ENCODE measurements at regions not wholly inside any gene's neighbourhood (a gene's known extent, or its start where the extent isn't known, plus 50 kb on each side); places are given as distances from the start of the nearest gene placed in this dataset.

DNA sequence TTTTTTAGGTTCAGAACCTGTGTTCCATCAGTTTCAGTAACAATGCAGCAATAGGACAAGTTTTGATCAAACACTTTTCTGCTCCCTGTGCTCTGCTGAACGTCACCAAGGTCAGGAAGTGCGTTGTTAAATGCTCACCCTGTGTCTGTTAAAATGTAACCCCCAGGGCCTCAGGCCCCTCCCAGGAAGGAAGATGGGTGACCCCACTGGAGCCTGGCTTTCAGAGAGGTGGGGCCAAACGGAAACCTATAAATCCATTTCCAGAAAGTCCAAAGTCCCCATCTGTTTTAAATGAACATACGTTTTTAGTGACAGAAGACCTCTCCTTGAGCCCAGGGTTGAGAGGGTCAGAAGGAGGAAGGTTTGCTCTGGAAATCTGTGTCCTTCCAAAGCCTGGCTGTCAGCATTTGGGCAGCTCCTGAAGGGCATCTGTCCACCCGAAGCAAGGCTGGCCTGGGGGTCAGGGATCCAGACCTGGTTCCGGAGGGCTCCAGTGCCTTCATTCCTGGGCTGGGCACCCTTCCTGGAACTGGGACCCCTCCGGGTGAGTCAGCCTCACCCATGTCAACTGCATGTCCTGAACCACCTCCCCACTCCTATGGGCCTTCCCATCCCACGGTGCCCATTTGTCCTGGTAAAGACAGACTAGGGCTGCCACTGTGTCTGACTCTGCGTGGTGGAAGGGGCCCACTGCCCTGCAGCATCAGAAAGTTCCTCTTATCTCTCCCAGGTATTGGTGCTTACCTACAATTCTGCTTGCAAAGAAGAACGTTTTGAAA lies 117.4 kb upstream of the COPS8 start (continued):
- TF ChIP-seq, protein P1, sequence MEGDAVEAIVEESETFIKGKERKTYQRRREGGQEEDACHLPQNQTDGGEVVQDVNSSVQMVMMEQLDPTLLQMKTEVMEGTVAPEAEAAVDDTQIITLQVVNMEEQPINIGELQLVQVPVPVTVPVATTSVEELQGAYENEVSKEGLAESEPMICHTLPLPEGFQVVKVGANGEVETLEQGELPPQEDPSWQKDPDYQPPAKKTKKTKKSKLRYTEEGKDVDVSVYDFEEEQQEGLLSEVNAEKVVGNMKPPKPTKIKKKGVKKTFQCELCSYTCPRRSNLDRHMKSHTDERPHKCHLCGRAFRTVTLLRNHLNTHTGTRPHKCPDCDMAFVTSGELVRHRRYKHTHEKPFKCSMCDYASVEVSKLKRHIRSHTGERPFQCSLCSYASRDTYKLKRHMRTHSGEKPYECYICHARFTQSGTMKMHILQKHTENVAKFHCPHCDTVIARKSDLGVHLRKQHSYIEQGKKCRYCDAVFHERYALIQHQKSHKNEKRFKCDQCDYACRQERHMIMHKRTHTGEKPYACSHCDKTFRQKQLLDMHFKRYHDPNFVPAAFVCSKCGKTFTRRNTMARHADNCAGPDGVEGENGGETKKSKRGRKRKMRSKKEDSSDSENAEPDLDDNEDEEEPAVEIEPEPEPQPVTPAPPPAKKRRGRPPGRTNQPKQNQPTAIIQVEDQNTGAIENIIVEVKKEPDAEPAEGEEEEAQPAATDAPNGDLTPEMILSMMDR (CRISPR knock-in tag; IDR thresholded peaks at IDR 0.05), result no peak
- TF ChIP-seq NFE2 (CRISPR knock-in tag; IDR thresholded peaks at IDR 0.05) (no peak), TP53 (CRISPR knock-in tag; conservative IDR thresholded peaks at IDR 0.05) (no peak), ZNF746 (CRISPR knock-in tag; IDR thresholded peaks at IDR 0.05) (no peak), ZNF335 (CRISPR knock-in tag; IDR thresholded peaks at IDR 0.05) (0 out of 2 replicates have a peak, but pooled peaks have one; percentile 31), ATF7-NPFF (CRISPR knock-in tag; IDR thresholded peaks at IDR 0.05; ENCODE audit: low read depth) (no peak), ZNF619 (CRISPR knock-in tag; IDR thresholded peaks at IDR 0.05) (peak; percentile 82; the same call in 1 of the 2 replicates), ZNF260 (CRISPR knock-in tag; IDR thresholded peaks at IDR 0.05; ENCODE audit: borderline replicate concordance, low read depth) (no peak), JUND (CRISPR knock-in tag; IDR thresholded peaks at IDR 0.05) (no peak), XBP1 (CRISPR knock-in tag; IDR thresholded peaks at IDR 0.05) (no peak), SIN3A (IDR thresholded peaks at IDR 0.05; ENCODE audit: borderline replicate concordance, low read depth, low read length) (0 out of 2 replicates have a peak, but pooled peaks have one; percentile 7), KAT2B (IDR thresholded peaks at IDR 0.05; ENCODE audit: borderline replicate concordance, low read depth, low read length) (no peak), AGO1 (IDR thresholded peaks at IDR 0.05; ENCODE audit: low read depth, low read length, poor library complexity, severe bottlenecking) (no peak), ZNF333 (CRISPR knock-in tag; IDR thresholded peaks at IDR 0.05; ENCODE audit: borderline replicate concordance) (no peak), GZF1 (CRISPR knock-in tag; IDR thresholded peaks at IDR 0.05) (no peak), SCMH1 (CRISPR knock-in tag; IDR thresholded peaks at IDR 0.05; ENCODE audit: borderline replicate concordance) (no peak)
- TF ChIP-seq, protein P2, sequence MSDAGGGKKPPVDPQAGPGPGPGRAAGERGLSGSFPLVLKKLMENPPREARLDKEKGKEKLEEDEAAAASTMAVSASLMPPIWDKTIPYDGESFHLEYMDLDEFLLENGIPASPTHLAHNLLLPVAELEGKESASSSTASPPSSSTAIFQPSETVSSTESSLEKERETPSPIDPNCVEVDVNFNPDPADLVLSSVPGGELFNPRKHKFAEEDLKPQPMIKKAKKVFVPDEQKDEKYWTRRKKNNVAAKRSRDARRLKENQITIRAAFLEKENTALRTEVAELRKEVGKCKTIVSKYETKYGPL (CRISPR knock-in tag; IDR thresholded peaks at IDR 0.05), result no peak
- TF ChIP-seq, protein P3, sequence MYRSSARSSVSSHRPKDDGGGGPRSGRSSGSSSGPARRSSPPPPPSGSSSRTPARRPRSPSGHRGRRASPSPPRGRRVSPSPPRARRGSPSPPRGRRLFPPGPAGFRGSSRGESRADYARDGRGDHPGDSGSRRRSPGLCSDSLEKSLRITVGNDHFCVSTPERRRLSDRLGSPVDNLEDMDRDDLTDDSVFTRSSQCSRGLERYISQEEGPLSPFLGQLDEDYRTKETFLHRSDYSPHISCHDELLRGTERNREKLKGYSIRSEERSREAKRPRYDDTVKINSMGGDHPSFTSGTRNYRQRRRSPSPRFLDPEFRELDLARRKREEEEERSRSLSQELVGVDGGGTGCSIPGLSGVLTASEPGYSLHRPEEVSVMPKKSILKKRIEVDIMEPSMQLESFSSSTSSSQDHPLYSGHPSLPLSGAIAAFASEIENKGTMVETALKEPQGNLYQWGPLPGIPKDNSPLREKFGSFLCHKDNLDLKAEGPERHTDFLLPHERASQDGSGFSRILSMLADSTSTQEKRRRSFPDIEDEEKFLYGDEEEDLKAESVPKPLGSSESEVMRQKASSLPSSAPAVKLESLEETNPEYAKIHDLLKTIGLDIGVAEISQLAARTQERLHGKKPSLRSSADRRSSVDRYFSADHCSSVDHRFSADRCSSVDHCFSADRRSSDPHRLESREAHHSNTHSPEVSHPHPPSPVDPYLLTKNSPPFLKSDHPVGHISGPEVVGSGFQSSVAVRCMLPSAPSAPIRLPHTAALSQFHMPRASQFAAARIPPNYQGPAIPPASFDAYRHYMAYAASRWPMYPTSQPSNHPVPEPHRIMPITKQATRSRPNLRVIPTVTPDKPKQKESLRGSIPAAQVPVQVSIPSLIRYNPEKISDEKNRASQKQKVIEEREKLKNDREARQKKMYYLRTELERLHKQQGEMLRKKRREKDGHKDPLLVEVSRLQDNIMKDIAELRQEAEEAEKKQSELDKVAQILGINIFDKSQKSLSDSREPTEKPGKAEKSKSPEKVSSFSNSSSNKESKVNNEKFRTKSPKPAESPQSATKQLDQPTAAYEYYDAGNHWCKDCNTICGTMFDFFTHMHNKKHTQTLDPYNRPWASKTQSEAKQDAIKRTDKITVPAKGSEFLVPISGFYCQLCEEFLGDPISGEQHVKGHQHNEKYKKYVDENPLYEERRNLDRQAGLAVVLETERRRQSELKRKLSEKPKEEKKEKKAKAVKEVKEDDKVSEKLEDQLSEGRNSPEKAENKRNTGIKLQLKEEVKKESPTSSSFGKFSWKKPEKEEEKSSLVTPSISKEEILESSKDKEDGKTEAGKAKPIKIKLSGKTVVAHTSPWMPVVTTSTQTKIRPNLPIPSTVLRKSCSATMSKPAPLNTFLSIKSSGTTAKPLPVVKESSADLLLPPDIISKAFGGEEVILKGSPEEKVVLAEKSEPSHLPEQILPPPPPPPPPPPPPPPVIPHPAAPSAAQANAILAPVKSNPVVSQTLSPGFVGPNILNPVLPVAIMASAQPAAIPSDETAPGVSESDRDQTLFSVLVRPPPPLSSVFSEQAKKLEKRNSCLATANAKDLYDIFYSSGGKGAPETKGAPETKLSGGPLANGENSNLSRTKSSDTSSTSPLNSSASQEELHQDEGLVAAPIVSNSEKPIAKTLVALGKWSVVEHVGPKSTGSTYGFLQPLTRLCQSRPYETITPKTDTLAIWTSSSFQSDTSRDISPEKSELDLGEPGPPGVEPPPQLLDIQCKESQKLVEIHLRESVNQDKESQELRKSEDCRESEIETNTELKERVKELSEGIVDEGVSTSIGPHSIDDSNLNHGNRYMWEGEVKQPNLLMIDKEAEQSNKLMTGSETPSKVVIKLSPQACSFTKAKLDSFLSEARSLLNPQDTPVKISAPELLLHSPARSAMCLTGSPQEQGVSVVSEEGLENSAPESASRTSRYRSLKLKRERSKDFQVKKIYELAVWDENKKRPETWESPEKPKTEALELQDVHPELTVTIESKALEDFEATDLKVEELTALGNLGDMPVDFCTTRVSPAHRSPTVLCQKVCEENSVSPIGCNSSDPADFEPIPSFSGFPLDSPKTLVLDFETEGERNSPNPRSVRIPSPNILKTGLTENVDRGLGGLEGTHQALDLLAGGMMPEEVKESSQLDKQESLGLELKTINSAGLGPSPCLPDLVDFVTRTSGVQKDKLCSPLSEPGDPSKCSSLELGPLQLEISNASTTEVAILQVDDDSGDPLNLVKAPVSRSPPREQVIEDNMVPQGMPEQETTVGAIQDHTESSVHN (CRISPR knock-in tag; IDR thresholded peaks at IDR 0.05), result no peak; the same call in 1 of the 2 replicates

Data from HepG2 (cell line).